CD4-positive, alpha-beta T cell treated with Interleukin-12 subunit alpha and Interleukin-12 subunit beta, for 1 hour (primary cell): ENCODE measurements at regions not wholly inside any gene's neighbourhood (a gene's known extent, or its start where the extent isn't known, plus 50 kb on each side); places are given as distances from the start of the nearest gene placed in this dataset.

ENCODE experiments used
- DNase-seq: peaks from one replicate; pipeline ENCODE4 v3.0.0-alpha.2; 2020

DNA sequence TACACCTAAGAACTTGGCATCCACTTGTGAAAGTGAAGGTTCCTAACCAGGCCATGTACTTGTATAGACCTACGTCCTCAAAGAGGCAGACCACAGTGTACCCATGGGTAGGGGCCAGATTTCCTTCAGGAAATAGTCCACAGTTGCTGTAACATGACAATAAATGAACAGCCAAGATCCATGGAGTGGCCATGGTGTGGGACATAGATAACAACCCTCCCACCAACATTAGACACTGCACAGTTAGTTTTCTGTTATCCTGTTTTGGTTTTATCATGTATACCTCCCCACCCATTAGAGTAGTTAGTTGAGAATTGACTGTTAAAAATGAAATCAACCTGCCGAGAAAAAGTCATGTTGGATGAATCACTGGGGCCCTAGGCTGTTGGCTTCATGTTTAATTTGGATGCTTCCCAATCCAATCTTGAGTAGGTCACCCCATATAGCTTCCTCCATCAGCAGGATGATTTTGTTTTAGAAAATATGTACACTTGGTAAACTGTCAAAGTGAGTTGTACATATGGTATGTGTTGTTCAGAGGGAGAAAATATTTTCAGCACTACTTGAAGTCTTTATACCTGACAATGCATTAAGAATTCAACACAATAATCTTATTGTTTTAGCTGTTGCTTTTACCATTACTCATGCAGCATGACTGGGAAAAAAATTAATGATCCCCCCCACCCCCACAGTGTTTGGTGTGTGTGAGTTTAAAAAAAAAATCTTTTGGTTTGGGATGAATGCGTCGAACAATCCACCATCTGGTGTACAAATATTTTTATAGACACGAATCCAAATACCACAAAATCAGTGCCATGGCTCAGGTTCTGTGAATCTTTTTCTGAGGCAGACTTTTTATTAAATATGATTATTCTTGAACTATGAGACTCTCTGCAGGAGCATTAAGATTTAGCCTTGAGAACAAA, 88.3 kb upstream of the ARHGAP29 start:
- no peak for DNase-seq

DNA sequence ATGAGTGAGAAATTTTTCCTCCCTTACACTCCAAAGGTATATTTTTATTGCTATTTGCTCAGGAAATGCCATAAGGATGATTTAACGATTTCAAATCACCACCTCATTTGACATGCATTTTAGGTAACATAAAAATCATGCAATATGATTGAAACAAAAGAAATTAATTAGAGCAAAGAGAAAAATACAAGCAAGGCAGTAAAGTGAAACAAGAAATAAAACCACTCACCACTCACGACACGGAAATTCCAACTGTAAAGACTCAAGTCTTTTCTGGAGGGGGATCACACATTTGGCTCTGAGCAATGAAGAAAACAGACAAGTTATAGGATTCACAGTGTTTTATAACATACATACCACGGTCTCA, 86.8 kb upstream of the ARHGAP29 start:
- no peak for DNase-seq

DNA sequence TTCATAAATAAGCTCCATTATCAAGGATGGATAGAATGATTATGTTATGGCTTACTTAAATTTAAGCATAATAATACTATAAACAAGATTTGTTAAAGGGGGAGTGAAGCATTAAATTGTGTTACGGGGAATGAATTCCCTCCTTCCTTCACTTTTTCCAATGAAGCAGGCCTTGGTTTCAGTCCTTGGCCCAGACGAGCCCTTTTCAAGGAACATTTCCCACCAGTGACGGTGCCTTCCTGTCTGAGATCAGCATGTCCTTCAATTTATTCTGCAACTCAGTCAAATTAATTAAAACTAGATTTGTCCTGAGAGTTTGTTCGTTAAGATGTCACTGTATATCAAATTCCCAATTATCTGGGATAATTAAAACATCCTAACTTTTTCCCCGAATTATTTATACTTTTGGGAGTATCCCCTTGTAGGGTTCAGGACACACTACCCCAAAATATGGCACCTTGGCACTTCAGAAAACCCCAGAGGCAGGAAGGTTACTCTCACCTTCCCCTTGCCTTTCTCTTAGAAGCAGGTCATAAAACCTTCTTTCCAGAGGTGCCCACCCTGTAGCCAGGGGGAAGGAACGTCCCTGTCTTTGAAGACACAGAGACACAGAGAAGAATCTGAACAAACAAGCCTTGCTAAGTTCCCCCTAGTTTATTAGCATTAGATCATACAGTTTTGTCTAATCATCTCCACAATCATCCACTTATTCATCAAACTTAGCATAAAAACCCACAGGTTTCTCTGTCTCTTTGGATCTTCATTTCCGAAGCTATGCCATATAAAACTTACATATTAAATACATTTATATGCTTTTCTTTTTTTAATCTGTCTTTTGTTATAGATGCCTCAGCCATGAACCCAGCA, 86.2 kb upstream of the ARHGAP29 start:
- DNase-seq, result no peak

DNA sequence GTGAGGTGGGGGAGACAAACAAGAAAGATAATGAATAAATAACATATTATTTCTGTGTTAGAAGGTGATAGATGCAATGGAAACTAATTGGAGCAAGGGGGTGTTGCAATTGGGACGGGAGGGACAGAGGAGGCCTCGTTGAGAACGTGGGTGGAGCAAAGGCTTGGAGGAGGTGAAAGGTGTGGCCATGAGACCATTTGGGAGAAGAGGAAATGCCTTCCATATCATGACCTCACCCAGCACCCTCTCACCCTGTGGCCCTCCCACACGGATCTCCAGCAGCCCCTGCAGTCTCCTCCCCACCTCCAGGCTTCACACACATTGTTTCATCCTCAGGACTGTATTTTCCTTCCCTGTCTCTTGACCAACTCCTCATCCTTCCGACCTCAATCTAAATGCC, 85.3 kb upstream of the ARHGAP29 start:
- no peak for DNase-seq

- DNase-seq, result no peak
Measured at GRCh38 chr1:94321662-94322061, 84.3 kb upstream of the ARHGAP29 start.

DNA sequence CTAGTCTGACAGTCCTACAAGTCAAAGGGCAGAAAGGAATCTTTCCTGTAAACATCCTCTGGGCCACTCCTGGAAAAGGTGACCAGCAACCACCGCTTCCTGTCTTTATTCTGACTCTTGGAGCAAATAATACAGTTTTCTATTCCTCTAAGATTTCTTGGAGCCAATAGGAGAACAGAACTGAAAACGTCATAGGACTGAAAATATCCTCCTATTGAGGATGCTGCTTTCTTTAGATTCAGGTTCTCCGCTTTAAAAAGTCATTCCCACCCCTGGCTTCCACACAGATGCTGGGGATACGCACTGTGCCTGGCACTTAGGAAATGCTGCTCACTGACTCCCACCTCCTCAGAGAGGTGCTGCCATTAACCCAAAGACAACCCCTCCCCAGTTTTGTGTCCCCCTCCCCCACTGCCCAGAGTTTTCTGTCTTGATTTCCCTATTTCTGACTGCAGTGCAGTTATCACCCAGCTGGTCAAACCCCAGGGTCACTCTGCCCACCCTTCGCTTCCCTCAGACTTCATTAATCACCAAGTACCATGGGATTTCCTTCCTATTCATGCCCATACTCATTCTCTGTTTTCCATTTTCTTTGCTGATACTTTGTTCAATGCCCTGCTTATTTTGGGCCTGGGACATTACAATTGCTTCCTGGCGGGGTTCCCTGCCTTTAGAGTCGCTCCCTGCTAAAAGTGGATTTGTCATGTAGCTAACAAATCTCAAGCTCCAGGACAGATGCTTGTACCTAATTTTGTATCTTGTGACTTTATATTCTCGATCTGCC, 82.1 kb upstream of the ARHGAP29 start:
- DNase-seq, result no peak

- no peak for DNase-seq
Measured at GRCh38 chr1:94318505-94319030, 81.2 kb upstream of the ARHGAP29 start.

DNA sequence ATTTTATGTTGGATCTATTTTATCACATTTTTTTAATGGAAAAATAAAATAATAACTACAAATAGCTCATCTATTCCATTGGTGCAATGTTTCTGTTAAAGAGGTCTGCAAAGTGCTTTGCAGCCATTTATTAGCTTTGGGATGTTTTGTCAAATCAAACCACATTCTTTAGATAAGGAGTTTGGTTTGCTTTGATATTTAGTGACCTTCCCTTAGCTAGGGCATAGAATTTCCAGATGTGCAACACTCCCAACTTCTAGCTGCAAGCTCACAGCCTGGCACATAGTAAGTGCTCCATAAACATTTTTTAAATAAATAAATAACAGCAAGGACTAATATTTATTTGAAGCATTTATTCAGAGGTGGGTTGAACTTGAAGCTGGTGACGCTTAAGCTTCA, 80.4 kb upstream of the ARHGAP29 start:
- DNase-seq, result no peak

DNA sequence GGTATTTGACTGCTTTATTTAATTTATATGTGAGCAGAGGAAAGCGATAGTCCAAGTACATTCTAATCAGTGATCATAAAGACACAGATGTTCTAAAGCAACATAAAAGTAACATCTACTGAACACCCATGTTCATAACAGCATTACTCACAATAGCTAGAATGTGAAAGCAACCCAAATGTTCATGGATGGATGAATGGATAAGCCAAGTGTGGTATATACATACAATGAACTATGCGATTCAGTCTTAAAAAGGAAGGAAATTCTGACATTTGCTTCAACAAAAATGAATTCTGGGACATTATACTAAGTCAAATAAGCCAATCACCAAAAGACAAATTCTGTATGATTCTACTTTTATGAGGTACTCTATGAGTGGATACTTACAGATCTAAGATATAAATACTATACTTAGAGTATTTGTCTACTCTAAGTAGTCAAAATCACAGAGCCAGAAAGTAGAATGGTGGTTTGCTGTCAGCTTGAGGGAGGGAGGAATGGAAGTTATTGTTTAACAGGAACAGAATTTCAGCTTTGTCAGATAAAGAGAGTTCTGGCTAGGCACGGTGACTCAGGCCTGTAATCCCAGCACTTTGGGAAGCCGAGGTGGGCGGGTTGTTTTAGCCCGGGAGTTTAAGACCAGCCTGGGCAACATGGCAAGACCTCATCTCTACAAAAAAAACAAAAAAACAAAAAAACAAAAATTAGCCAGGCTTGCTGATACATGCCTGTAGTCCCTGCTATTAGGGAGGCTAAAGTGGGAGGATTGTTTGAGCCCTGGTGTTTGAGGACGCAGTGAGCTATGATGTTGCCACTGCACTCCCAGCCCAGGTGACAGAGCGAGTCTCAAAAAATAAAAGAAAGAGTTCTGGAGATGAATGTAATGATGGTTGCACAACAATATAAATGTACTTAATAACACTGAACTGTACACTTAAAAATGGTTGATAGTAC, 79.7 kb upstream of the ARHGAP29 start:
- DNase-seq, result no peak

GRCh38 chr1:94316183-94316582, 78.8 kb upstream of the ARHGAP29 start:
- no peak for DNase-seq

GRCh38 chr1:94315552-94316116, 78.2 kb upstream of the ARHGAP29 start:
- no peak for DNase-seq

- no peak for DNase-seq
Measured at GRCh38 chr1:94314222-94314858, 77.0 kb upstream of the ARHGAP29 start.

DNA sequence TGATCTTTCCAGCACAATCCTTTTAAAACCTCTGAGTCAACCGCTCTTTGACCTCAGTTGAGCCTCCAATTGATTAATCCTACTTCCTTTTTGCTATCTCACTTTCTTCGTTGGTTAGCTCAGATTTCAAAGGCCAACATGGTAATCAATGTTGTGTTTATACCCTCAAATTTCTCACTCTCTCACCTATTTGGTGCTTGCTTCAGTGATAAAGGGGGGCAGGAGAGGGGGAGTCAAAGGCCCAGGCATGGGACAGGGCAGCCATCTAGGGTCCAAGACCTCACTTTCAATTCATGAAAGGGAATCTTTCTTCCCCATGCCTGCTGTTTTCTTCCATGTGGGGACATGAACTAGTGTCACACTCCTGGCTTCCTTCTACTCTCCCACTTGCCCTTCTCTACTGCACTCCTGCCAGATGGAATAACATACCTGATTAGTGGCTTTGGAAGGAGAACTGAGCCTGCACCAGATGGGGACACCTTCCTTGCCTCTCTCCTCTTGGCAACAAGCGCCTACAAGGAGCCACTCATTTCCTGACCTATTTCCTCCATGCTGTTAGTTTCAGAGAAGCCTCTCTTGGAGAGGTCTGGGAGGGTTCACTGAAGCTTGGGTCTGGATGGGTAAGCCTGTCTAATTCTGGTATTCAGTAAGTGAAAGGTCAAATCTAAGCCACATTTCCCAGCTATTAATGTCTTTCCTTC, 73.3 kb upstream of the ARHGAP29 start:
- no peak for DNase-seq

GRCh38 chr1:94309829-94310569, 72.6 kb upstream of the ARHGAP29 start:
- no peak for DNase-seq

DNA sequence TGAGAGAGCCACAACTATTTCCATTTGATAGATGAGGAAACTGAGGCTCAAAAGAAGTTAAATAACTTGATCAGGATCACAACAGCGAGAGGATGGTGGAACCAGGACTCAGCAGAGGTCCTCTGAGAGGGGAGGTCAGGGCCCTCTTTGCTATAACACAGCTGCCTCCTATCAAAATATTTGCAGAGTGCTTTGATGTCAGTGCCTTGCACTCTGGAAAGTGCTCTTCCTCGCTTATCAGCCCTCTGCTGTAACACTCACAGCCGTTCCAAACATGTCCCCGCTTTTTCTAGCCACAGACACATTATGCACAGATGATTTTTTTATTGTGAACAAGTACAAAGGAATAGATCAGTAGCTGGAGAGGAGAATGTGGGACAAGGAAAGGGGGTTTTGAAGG, 71.8 kb upstream of the ARHGAP29 start:
- no peak for DNase-seq

DNA sequence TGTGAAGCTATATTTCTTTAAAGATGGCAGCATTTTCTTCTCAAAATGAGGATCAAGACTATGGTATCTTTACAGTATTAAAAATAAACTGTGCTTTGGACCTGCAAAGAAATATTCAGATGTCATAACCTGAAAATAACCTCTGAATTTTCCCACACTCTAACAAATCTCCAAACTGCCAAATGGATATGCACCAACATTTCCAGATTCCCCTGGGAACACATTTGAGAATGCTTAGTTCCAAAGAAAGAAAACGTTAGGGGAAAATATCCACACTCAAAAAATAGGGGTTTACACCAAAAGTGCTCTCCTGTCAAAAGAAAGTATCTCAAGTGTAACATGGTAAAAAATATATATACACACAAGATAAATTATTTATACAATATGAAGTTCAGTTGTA, 69.1 kb upstream of the ARHGAP29 start:
- no peak for DNase-seq

DNA sequence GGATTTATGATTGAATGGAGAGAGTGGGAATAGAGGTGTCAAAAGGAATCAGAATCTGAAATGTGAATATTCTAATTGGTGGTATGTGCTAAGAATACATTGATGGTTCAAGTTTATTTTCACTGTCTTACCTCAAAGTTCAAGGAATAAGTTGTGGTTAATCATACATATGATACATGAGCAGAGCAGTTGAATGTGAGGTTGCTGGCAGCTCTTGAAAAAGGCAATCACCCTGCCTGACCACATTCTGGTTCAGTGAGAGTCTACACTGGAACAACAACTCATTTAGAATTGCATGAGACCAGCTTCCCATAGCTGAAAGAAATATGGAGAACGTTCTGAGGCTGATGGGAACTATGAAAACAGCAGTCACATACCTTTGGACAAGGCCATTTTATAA, 68.3 kb upstream of the ARHGAP29 start:
- no peak for DNase-seq

DNA sequence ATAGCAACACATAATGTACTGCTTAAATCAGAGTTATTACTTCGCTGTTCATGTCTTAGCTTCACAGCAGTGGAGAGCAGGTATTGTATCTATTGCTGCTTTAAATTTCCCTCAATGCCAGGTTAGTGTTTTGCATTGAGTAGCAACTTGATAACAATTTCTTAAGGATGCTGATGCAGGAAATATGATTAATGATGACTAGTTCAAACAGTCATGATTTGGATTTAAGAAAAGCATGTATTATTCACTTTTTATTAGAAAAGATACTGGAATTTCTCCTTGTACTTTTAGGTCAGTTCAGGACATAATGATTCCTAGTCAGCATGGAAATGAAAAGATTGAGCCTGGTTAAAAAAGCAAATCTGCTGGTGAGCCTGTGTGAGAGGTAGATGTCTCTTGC, 67.2 kb upstream of the ARHGAP29 start:
- no peak for DNase-seq

DNA sequence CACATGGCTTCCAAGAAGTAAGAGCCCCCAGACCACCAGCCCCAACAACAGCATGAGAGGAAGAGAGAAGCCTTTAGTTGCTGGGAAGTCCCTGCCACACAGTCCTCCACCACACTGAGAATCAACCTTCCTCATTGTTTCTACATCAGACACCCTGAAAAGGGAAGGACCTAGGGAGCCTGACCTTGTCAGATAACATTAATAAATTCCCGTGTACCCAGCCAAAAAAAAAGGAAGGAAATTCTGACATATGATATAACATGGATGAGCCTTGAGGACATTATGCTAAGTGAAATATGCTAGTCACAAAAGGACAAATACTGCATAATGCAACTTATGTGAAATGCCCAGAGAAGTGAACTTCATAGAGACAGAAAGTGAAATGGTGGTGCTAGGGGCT, 65.6 kb upstream of the ARHGAP29 start:
- DNase-seq, result no peak

- DNase-seq, result no peak
Measured at GRCh38 chr1:94302497-94302896, 65.1 kb upstream of the ARHGAP29 start.
